GM12873 (cell line): ENCODE measurements at regions not wholly inside any gene's neighbourhood (a gene's known extent, or its start where the extent isn't known, plus 50 kb on each side); places are given as distances from the start of the nearest gene placed in this dataset.

Experiments
- CTCF ChIP-seq: IDR thresholded peaks from 2 replicates; pipeline ENCODE4 v1.5.1; 2012; ENCODE audit warnings: low read depth, mild to moderate bottlenecking, moderate library complexity, low read length, control low read depth; ENCODE audit not compliant: insufficient read depth; ENCODE audit errors: missing control alignments

- peak; percentile 93 for TF ChIP-seq CTCF
Observed at GRCh38 chr4:24419181-24420034, 164.9 kb downstream of the DHX15 start.

DNA sequence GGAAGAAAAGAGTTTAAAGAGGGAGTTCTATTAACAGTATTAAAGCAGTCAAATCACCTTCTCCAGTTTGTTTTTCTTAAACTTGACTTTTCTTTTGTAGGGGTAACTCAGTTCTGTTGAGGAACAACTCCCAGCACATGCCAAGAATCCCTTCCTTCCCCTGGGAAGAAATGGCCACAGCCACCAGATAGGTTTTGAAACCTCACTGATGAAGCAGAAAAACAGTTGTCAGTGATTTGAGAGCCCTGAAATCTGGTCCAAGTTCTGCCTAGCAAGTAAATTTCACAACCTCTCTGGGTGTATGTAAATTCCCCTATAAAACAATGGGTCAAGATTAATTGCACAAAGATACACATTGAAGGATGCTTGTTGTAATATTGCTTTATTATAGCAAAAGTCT, 167.1 kb downstream of the DHX15 start:
- TF ChIP-seq CTCF: no peak

- no peak for TF ChIP-seq CTCF
Observed at GRCh38 chr4:24416293-24416692, 168.1 kb downstream of the DHX15 start.

DNA sequence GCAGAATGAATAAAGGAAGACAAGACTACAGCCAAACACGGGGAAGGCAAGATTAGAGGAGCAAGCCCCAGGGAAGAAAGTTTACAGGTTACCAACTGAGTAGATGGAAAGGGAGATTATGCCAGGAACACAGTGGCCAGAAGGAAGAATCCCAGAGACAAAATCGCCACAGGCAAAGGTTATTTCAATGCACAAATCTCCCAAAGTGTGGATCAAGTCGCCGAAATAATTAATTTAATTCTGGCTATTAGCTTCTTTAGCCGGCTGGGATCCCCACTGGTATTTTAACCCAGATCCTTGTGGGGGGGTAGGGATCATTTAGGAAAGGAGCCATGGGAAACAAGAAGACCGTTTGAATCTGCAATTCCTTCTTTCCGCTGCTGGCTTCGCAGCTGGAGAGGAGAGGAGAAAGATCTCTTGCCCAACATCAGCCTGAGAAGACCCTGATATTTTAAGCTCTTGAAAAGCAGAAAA, 171.0 kb downstream of the DHX15 start:
- no peak for TF ChIP-seq CTCF

DNA sequence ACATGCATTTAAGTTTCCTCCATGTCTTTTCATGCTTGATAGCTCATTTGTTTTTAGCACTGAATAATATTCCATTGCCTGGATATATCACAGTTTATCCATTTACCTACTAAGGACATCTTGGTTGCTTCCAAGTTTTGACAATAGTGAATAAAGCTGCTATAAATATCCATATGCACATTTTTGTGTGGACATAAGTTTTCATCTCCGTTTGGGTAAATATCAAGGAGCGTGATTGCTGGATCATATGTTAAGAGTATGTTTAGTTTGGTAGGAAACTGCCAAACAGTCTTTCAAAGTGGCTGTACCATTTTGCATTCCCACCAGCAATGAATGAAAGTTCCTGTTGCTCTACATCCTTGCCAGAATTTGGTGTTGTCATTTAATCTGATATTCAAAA, 172.5 kb downstream of the DHX15 start:
- TF ChIP-seq CTCF: no peak

- no peak for TF ChIP-seq CTCF
Observed at GRCh38 chr4:24411299-24411698, 173.1 kb downstream of the DHX15 start.

GRCh38 chr4:24408640-24409039, 175.7 kb downstream of the DHX15 start:
- TF ChIP-seq CTCF: no peak
